SU-DHL-6 (cell line): ENCODE measurements at regions not wholly inside any gene's neighbourhood (a gene's known extent, or its start where the extent isn't known, plus 50 kb on each side); places are given as distances from the start of the nearest gene placed in this dataset.

Experiments used
- H2AFZ ChIP-seq: fragments of 200-600 bp; sonication (generic); 2 replicates; pipeline ENCODE4 v1.6.1; 2014; ENCODE audit warnings: low read depth, mild to moderate bottlenecking, moderate library complexity, mixed read lengths, antibody characterized with exemption, low read length; ENCODE audit not compliant: severe bottlenecking
- H3F3A ChIP-seq: fragments of 200-600 bp; shearing (Covaris generic); 2 replicates; pipeline ENCODE4 v1.6.0; 2016; ENCODE audit warnings: antibody characterized with exemption, mild to moderate bottlenecking; ENCODE audit not compliant: insufficient read depth
- H3K27ac ChIP-seq: fragments of 200-600 bp; sonication (generic); 2 replicates; pipeline ENCODE4 v1.5.1; 2016; ENCODE audit warnings: low read depth, mild to moderate bottlenecking, low read length, moderate library complexity, mixed read lengths
- H3K27me3 ChIP-seq: fragments of 200-600 bp; sonication (generic), shearing (Covaris generic); 2 replicates; pipeline ENCODE4 v1.6.0; 2014; ENCODE audit warnings: mild to moderate bottlenecking, low read length
- H3K36me3 ChIP-seq: fragments of 200-600 bp; sonication (generic); 2 replicates; pipeline ENCODE4 v1.6.1; 2014; ENCODE audit warnings: mild to moderate bottlenecking, low read length, mixed read lengths
- H3K4me2 ChIP-seq: fragments of 300-600, 200-600 bp; shearing (Covaris generic), sonication (generic); 2 replicates; pipeline ENCODE4 v1.6.0; 2014; ENCODE audit warnings: low read length, low read depth, mild to moderate bottlenecking; ENCODE audit not compliant: poor library complexity, severe bottlenecking
- H3K4me3 ChIP-seq: fragments of 200-600 bp; sonication (generic); 2 replicates; pipeline ENCODE4 v1.5.1; 2014; ENCODE audit warnings: antibody characterized with exemption, low read length, mild to moderate bottlenecking, mixed read lengths; ENCODE audit not compliant: insufficient read depth, poor library complexity, severe bottlenecking
- H3K79me2 ChIP-seq: fragments of 200-600 bp; sonication (generic); 2 replicates; pipeline ENCODE4 v1.6.1; 2014; ENCODE audit warnings: mild to moderate bottlenecking, low read length, moderate library complexity; ENCODE audit not compliant: insufficient read depth
- H3K9ac ChIP-seq: fragments of 200-600 bp; sonication (generic); 2 replicates; pipeline ENCODE4 v1.7.0; 2014; ENCODE audit warnings: mild to moderate bottlenecking, low read length
- H3K9me2 ChIP-seq: fragments of 200-600 bp; sonication (generic); replicated peaks from 2 replicates; pipeline ENCODE4 v1.6.1; 2014; ENCODE audit warnings: low read length; ENCODE audit not compliant: insufficient read depth
- H3K9me3 ChIP-seq: fragments of 200-600 bp; sonication (generic); 2 replicates; pipeline ENCODE4 v1.6.1; 2014; ENCODE audit warnings: low read length, mixed read lengths; ENCODE audit not compliant: insufficient read depth
- H4K20me1 ChIP-seq: fragments of 200-600 bp; sonication (generic); 2 replicates; pipeline ENCODE4 v1.6.1; 2014; ENCODE audit warnings: low read depth, mild to moderate bottlenecking, antibody characterized with exemption, low read length, moderate library complexity, mixed read lengths
- CTCF ChIP-seq: fragments of 200-600 bp; sonication (generic); IDR thresholded peaks from one replicate; pipeline ENCODE4 v1.5.1; 2017; ENCODE audit warnings: antibody characterized with exemption, mild to moderate bottlenecking, low read length, moderate library complexity; ENCODE audit not compliant: insufficient read depth, poor library complexity, severe bottlenecking
- EZH2phosphoT487 ChIP-seq: fragments of 200-600 bp; sonication (generic), shearing (Covaris generic); conservative IDR thresholded peaks from 2 replicates; pipeline ENCODE4 v1.6.1; 2018; ENCODE audit warnings: mild to moderate bottlenecking, antibody characterized with exemption, low read length, moderate library complexity, mixed read lengths

- H3K9me2 ChIP-seq = no peaks in the 10 kb centered on the region
- no peaks in the 10 kb centered on the region for H4K20me1 ChIP-seq
- no peak for TF ChIP-seq CTCF
- TF ChIP-seq EZH2phosphoT487 = no peak
- H3K27ac ChIP-seq = no peak overlapping the region
- no peaks in the 10 kb centered on the region for H3K9me3 ChIP-seq
- no peaks in the 10 kb centered on the region for H3K27me3 ChIP-seq
- H3K79me2 ChIP-seq = no peaks in the 10 kb centered on the region
- H3K9ac ChIP-seq = no peak overlapping the region
- no peak overlapping the region for H3K4me2 ChIP-seq
- H3F3A ChIP-seq = no peaks in the 10 kb centered on the region
- H3K4me3 ChIP-seq = no peak overlapping the region
- no peak overlapping the region for H2AFZ ChIP-seq
- no peaks in the 10 kb centered on the region for H3K36me3 ChIP-seq
Measured at GRCh38 chr4:180485407-180485806, 1757.8 kb upstream of the TENM3 start.

- Histone ChIP-seq H3K36me3 (no peaks in the 10 kb centered on the region), H3K27me3 (no peaks in the 10 kb centered on the region), H3K4me3 (no peak overlapping the region), H3F3A (no peaks in the 10 kb centered on the region), H3K9me2 (no peaks in the 10 kb centered on the region), H2AFZ (no peak overlapping the region), H3K79me2 (no peaks in the 10 kb centered on the region), H3K4me2 (no peak overlapping the region), H3K9ac (no peak overlapping the region), H4K20me1 (no peaks in the 10 kb centered on the region), H3K9me3 (no peaks in the 10 kb centered on the region), H3K27ac (no peak overlapping the region)
- TF ChIP-seq CTCF = no peak
- TF ChIP-seq EZH2phosphoT487 = no peak
Measured at GRCh38 chr4:180486342-180486741, 1756.9 kb upstream of the TENM3 start.

GRCh38 chr4:180489787-180490186 lies 1753.4 kb upstream of the TENM3 start:
- no peak overlapping the region for H3K4me2 ChIP-seq
- no peak overlapping the region for H3K9ac ChIP-seq
- TF ChIP-seq CTCF = no peak
- TF ChIP-seq EZH2phosphoT487 = no peak
- H3K27ac ChIP-seq = no peak overlapping the region
- no peaks in the 10 kb centered on the region for H3K79me2 ChIP-seq
- H3K9me3 ChIP-seq = no peaks in the 10 kb centered on the region
- H3F3A ChIP-seq = no peaks in the 10 kb centered on the region
- no peaks in the 10 kb centered on the region for H3K9me2 ChIP-seq
- H4K20me1 ChIP-seq = no peaks in the 10 kb centered on the region
- H3K4me3 ChIP-seq = no peak overlapping the region
- no peaks in the 10 kb centered on the region for H3K36me3 ChIP-seq
- H2AFZ ChIP-seq = no peak overlapping the region
- no peaks in the 10 kb centered on the region for H3K27me3 ChIP-seq

- Histone ChIP-seq H4K20me1 (no peaks in the 10 kb centered on the region), H2AFZ (no peak overlapping the region), H3K9me2 (no peaks in the 10 kb centered on the region), H3K27ac (no peak overlapping the region), H3K79me2 (no peaks in the 10 kb centered on the region), H3K9ac (no peak overlapping the region), H3K4me3 (no peak overlapping the region), H3K9me3 (no peaks in the 10 kb centered on the region), H3F3A (no peaks in the 10 kb centered on the region), H3K36me3 (no peaks in the 10 kb centered on the region), H3K4me2 (no peak overlapping the region), H3K27me3 (no peaks in the 10 kb centered on the region)
- no peak for TF ChIP-seq EZH2phosphoT487
- no peak for TF ChIP-seq CTCF
Measured at GRCh38 chr4:180491210-180491609, 1752.0 kb upstream of the TENM3 start.
